ENCODE measurements at regions not wholly inside any gene's neighbourhood (a gene's known extent, or its start where the extent isn't known, plus 50 kb on each side); places are given as distances from the start of the nearest gene placed in this dataset.

DNA sequence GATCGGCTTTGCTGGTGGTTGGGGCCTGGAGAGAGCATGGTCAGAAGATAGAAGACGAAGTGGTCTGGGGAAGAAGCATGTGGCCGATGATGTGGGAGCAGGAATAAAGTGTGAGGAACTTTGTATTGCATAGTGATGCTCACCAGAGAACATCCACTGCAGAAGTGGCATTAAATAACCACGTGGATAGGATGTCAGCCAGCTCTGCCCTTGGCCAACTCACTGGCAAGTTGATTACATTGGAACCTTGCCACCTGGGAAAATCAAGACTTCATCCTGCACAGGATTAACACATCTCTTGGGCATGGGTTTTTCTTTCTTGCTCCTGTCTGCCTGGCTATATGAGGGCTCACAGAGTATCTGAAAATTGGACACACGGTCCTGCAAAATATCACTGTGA is 217.4 kb downstream of the DMRT2 start:
- no peaks in the 10 kb centered on the region for H3K4me1 Mint-ChIP-seq (ENCODE audit: low read depth)
- H3K36me3 Mint-ChIP-seq, result no peaks in the 10 kb centered on the region
- H3K9me3 Mint-ChIP-seq (ENCODE audit: low read depth), result no peaks in the 10 kb centered on the region
- H3K27ac Mint-ChIP-seq, result no peak overlapping the region
- H3K4me3 Mint-ChIP-seq, result no peak overlapping the region
- H3K27me3 Mint-ChIP-seq, result no peaks in the 10 kb centered on the region

DNA sequence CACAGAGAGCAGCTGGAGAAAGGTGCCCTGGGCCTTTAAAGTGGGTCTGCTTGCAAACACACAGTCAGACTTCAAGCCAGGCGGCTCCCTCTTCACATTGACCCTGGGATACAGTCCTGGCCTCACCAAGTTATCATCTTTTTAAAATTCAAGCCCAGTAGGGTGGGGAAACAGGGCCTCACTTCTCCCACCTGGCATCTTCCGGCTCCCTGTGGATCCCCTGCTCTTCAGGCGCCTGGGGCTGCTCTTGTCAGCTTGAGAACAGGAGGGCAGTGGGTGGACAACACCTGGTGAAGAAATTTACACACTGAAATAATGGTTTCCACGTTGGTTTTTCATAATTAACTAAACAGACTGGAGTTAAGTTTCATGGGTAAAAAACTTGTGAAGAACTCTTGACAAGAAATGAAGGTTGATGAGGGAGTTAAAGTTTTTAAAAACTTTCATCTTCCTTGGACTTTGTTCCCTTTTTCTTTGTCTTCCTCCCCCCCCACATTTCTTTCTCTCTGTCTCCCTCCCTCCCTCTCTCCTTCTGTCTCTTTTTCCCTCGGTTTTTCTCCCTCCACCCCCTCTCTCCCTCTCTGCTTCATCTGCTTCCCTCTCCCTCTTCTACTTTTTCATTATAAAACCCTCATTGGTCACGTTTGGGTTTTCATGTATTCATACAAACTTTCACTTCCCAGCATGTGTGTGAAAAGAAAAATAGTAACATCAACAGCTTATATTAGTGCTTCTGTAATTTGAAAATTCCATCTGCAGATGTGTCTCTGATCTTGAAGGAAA is 219.6 kb downstream of the DMRT2 start:
- no peaks in the 10 kb centered on the region for H3K27me3 Mint-ChIP-seq
- no peak overlapping the region for H3K27ac Mint-ChIP-seq
- H3K36me3 Mint-ChIP-seq, result no peaks in the 10 kb centered on the region
- H3K4me3 Mint-ChIP-seq, result no peak overlapping the region
- H3K9me3 Mint-ChIP-seq (ENCODE audit: low read depth), result no peaks in the 10 kb centered on the region
- no peaks in the 10 kb centered on the region for H3K4me1 Mint-ChIP-seq (ENCODE audit: low read depth)

DNA sequence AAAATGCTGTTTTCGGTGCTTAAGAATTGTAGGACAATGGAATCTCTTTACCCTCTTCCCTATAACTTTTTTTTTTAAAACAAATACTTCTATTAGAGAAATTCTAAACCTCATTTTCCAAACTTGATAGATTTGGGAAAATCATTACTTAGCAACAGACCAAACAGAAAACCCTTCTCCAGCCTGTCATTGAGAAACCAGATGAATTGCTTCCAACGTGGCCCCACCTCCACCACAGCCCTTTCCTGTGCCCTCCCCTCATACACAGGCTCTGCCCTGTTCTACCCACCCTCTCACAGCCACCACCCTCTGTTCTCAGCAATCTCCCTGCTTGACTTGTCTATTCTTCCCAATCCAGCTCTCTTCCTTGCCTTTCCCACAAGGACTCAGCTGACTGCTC is 221.2 kb downstream of the DMRT2 start:
- H3K4me1 Mint-ChIP-seq (ENCODE audit: low read depth), result no peaks in the 10 kb centered on the region
- H3K27ac Mint-ChIP-seq, result no peak overlapping the region
- H3K27me3 Mint-ChIP-seq, result no peaks in the 10 kb centered on the region
- H3K36me3 Mint-ChIP-seq, result no peaks in the 10 kb centered on the region
- H3K9me3 Mint-ChIP-seq (ENCODE audit: low read depth), result no peaks in the 10 kb centered on the region
- no peak overlapping the region for H3K4me3 Mint-ChIP-seq

DNA sequence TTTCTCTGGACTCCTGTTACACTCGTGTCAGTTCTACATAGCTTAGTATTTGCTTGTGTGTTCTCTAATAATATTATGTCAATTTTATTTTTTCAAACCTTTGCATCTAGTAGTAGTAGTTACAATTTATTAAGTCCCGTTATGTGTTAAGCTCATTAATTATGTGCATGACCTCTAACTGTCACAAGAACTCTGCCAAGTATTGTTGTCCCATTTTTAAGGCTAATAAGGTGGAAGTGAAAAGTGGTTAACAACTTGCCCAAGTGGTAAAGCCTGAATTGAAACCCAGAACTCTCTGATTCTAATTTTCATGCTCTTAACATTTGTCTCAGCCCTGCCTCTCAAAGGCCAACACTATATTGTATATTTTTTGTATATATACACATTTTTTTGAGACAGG is 221.6 kb downstream of the DMRT2 start:
- no peaks in the 10 kb centered on the region for H3K36me3 Mint-ChIP-seq
- H3K9me3 Mint-ChIP-seq (ENCODE audit: low read depth), result no peaks in the 10 kb centered on the region
- no peaks in the 10 kb centered on the region for H3K27me3 Mint-ChIP-seq
- no peak overlapping the region for H3K27ac Mint-ChIP-seq
- no peaks in the 10 kb centered on the region for H3K4me1 Mint-ChIP-seq (ENCODE audit: low read depth)
- H3K4me3 Mint-ChIP-seq, result no peak overlapping the region

DNA sequence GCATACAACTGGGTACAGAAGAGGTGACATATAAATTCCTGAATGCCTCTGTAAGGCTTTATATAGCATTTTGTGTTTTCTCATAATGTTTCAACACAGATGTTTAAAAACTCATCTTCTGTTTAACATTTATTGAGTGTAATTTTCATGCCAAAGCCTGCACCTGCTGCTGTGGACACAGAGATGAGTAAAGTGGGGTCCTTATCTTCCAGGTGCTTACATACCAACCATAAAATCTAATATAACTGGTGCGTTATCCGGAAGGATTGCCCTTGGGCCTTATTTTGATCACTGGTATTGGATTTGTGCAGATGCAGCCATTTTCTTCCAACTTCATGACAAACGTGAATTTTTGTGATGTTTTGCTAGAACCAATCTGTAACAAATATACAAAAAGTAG is 222.3 kb downstream of the DMRT2 start:
- H3K9me3 Mint-ChIP-seq (ENCODE audit: low read depth), result no peaks in the 10 kb centered on the region
- H3K36me3 Mint-ChIP-seq, result no peaks in the 10 kb centered on the region
- H3K27ac Mint-ChIP-seq, result no peak overlapping the region
- H3K27me3 Mint-ChIP-seq, result no peaks in the 10 kb centered on the region
- H3K4me1 Mint-ChIP-seq (ENCODE audit: low read depth), result no peaks in the 10 kb centered on the region
- H3K4me3 Mint-ChIP-seq, result no peak overlapping the region

DNA sequence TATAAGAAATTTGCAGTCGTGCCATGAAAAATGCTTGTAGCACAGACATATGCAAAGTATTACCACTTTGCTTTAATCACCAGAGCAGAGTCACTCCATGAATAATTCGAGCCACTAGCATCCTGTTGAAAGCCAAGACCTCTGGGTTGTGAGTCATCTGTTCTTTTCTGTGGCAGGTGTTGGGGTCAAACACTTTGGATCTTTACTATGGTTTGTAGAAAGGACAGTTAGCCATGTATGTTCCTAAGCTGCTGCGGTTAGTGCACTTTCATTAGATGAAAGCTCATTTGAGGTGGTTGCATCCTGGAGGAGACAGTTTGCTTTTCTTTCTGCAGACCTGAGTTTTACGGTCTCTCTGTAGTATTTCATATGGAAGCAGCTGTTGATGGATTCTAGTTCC is 223.7 kb downstream of the DMRT2 start:
- no peak overlapping the region for H3K4me3 Mint-ChIP-seq
- H3K4me1 Mint-ChIP-seq (ENCODE audit: low read depth), result no peaks in the 10 kb centered on the region
- no peaks in the 10 kb centered on the region for H3K9me3 Mint-ChIP-seq (ENCODE audit: low read depth)
- H3K27ac Mint-ChIP-seq, result no peak overlapping the region
- no peaks in the 10 kb centered on the region for H3K27me3 Mint-ChIP-seq
- H3K36me3 Mint-ChIP-seq, result no peaks in the 10 kb centered on the region

DNA sequence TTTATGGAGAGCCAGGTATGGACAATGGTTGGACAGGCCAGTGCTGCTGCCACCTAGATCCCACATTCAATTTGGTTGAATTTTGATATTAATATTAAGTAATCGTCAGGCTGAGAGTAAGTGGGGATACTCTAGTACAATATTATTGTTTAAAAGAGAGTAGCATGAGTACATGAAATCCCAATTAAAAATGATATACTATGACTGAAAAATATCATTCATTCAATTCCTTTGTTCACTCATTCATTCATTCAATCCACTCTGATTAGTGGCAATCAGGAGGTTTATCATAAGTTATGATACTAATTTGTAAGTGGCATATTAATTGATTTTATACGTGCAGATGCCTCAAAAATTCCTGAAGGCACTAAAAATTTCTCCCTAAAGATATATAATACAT is 224.2 kb downstream of the DMRT2 start:
- no peaks in the 10 kb centered on the region for H3K27me3 Mint-ChIP-seq
- no peaks in the 10 kb centered on the region for H3K9me3 Mint-ChIP-seq (ENCODE audit: low read depth)
- no peaks in the 10 kb centered on the region for H3K4me1 Mint-ChIP-seq (ENCODE audit: low read depth)
- no peaks in the 10 kb centered on the region for H3K36me3 Mint-ChIP-seq
- H3K4me3 Mint-ChIP-seq, result no peak overlapping the region
- H3K27ac Mint-ChIP-seq, result no peak overlapping the region

DNA sequence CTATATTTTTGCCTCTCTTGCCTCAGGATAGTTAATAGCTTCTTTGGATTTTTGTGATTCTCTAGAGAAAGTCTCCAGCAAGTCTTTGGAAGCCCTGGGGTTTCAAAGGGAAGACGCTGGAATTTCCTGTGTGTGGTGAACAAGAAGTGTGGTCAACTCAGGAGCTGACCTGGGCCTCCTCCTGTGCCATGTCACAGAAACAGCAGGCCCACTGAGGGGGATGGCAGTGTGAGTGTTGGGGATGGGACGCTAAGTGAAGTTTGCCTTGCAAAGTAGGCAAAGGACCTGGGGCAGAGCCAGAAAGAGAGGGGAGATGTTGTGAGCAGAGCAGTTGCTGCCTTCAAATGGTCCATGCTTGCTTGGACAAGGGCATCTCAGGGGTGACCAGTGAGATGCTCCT is 226.3 kb downstream of the DMRT2 start:
- Mint-ChIP-seq H3K27me3 (no peaks in the 10 kb centered on the region), H3K36me3 (no peaks in the 10 kb centered on the region), H3K4me3 (no peak overlapping the region), H3K4me1 (ENCODE audit: low read depth) (no peaks in the 10 kb centered on the region), H3K9me3 (ENCODE audit: low read depth) (no peaks in the 10 kb centered on the region), H3K27ac (no peak overlapping the region)

DNA sequence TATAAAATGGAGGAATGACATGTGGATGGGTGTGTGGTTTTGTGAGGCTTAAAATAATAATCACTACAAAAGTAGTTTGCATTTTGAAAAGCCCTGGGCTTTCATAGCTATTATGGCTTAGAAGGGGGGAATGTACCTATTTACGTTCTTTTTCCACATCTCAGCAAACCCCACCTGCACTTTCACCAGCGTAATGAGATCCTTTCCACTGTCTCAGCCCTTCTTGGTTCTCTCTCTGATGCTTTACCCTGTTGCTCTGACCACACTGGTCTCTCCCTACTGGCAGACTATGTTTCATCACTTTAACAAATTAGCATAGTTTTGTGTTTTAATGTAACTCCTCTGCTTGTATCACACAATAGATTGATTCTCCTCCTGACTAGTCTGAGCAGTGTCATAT is 234.6 kb downstream of the DMRT2 start:
- no peaks in the 10 kb centered on the region for H3K36me3 Mint-ChIP-seq
- H3K9me3 Mint-ChIP-seq (ENCODE audit: low read depth), result peaks cover 3% of the 10 kb centered on the region
- no peak overlapping the region for H3K4me3 Mint-ChIP-seq
- H3K27ac Mint-ChIP-seq, result no peak overlapping the region
- H3K27me3 Mint-ChIP-seq, result no peaks in the 10 kb centered on the region
- H3K4me1 Mint-ChIP-seq (ENCODE audit: low read depth), result no peaks in the 10 kb centered on the region

DNA sequence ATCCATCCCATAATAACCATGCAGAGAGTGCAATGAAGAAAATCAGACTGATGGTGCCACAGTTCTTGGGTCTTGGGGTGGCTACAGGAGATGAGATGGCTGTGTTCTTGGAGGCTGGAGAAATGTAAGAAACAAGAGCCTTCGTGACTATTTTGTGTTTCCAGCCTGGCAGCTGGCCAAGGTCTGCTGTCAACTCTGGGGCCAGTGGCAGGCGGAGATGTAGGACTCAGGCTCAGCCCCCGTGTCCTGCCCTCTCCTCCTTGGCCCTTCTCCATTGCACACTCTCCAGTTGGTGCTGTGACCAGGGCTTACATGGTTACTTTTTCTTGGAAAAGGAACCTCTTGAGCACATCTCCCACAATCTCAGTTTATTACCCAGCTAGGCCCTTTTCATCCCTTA is 235.4 kb downstream of the DMRT2 start:
- H3K27ac Mint-ChIP-seq, result no peak overlapping the region
- peaks cover 3% of the 10 kb centered on the region for H3K9me3 Mint-ChIP-seq (ENCODE audit: low read depth)
- no peaks in the 10 kb centered on the region for H3K4me1 Mint-ChIP-seq (ENCODE audit: low read depth)
- H3K36me3 Mint-ChIP-seq, result no peaks in the 10 kb centered on the region
- no peak overlapping the region for H3K4me3 Mint-ChIP-seq
- no peaks in the 10 kb centered on the region for H3K27me3 Mint-ChIP-seq

DNA sequence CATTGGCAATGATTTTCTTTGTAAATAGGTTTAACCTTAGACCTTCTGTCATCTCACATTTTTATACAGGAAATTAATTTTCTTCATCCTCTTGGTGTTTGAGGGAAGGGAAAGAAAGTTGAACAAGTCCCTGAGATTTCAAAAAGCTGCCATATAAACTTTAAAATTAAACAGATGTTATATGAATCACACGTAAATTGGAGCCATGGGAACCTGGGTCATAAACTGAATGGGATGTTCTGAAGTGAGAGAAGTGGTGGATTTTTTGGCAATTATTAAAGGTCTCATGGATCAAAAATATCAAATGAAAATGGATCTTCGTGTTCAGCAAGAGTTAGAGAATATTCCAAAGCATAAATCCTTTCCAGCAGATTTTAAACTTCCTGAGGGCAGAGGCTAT is 242.2 kb downstream of the DMRT2 start:
- Mint-ChIP-seq H3K9me3 (ENCODE audit: low read depth) (no peaks in the 10 kb centered on the region), H3K27me3 (peaks cover 2% of the 10 kb centered on the region), H3K4me1 (ENCODE audit: low read depth) (no peaks in the 10 kb centered on the region), H3K36me3 (no peaks in the 10 kb centered on the region), H3K4me3 (no peak overlapping the region), H3K27ac (no peak overlapping the region)

DNA sequence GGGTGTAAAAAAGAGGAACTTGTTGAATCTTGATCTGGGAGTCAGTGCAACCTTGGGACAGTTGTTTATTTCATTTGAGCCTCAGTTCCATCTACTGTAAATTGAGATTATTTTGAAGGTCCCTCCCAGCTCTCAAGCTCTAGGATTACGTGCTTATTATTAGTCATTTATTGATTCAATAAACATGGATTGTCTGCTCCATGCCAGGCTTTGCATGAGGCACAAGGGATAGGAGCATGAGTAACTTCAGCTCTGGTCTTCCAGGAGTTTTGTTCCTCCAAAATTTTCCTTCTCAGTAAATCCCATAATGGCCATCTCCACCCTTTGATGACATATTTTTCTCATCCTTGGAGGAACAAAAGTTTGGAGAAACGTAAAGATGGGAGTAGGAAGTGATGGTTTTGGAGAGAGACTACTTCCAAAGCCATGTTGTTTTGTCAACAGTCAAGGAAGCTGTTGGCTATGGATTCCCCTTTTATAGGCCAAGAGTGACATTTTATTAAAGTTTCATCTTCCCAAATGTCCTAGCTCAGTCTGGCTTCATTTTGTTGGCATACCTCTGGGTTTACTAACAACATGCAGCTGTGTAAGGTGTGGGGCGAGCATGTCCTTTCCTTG is 244.6 kb downstream of the DMRT2 start:
- Mint-ChIP-seq H3K27ac (no peak overlapping the region), H3K36me3 (no peaks in the 10 kb centered on the region), H3K9me3 (ENCODE audit: low read depth) (no peaks in the 10 kb centered on the region), H3K4me1 (ENCODE audit: low read depth) (no peaks in the 10 kb centered on the region), H3K27me3 (peaks cover 2% of the 10 kb centered on the region), H3K4me3 (no peak overlapping the region)

DNA sequence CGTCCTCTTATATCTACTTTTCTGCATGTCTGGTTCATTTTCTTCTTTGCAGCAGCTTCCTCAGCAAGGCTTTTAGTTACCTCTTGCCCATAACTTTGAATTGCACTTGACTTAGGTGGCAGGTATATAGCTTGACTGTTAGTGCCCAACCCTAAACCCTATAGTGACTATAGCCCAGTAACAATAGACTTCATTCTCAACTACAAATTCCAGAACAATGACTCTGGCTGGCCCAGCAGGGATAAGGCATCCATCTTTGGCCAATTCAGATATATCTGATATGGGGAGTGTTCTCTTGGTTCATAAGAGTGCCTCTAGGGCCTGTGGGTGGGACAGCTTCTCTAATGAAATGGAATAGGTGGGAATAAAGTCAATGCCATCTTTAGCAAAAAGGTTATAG is 246.2 kb downstream of the DMRT2 start:
- H3K36me3 Mint-ChIP-seq, result no peaks in the 10 kb centered on the region
- H3K4me3 Mint-ChIP-seq, result no peak overlapping the region
- H3K27me3 Mint-ChIP-seq, result peaks cover 2% of the 10 kb centered on the region
- no peaks in the 10 kb centered on the region for H3K4me1 Mint-ChIP-seq (ENCODE audit: low read depth)
- no peaks in the 10 kb centered on the region for H3K9me3 Mint-ChIP-seq (ENCODE audit: low read depth)
- no peak overlapping the region for H3K27ac Mint-ChIP-seq

DNA sequence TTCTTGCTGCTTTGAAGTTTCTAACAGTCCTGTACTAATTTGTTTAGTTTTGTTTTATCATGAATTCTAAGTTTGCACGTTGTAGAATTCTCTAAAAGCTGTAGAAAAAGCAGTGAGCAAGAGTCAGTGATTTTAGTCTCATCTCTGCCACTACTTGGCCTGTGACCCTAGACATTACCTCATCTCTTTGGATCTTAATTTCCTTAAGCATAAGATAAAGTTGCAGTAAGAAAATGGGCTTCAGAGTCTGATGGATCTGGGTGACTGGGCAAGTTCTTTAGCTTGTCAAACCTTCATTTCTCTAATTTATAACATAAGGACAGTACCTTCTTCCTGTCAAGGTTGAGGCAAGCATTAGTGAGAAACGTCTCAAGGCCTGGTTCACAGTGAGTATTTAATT is 247.9 kb downstream of the DMRT2 start:
- Mint-ChIP-seq H3K27me3 (peaks cover 2% of the 10 kb centered on the region), H3K4me1 (ENCODE audit: low read depth) (no peaks in the 10 kb centered on the region), H3K36me3 (no peaks in the 10 kb centered on the region), H3K9me3 (ENCODE audit: low read depth) (no peaks in the 10 kb centered on the region), H3K27ac (no peak overlapping the region), H3K4me3 (no peak overlapping the region)

DNA sequence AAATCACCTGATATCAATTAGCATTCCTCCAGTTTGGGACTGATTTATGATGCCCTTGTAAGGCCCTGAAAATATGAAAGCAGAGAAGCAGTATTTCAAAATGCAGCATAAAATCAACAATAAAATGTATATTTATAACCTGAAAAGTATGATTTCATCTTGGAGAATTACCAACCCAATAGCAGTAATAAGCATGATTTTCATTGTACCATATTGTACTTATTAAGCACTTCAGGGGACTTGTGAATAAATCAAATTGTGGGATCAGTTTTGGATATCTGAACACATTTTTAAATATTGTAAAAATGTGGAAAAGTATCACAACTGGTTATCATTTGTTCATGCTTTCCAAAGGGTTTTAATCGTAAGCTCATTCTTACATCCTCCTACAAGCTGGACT is 250.8 kb downstream of the DMRT2 start:
- H3K9me3 Mint-ChIP-seq (ENCODE audit: low read depth), result no peaks in the 10 kb centered on the region
- no peaks in the 10 kb centered on the region for H3K4me1 Mint-ChIP-seq (ENCODE audit: low read depth)
- H3K27me3 Mint-ChIP-seq, result peaks cover 7% of the 10 kb centered on the region
- H3K27ac Mint-ChIP-seq, result no peak overlapping the region
- no peak overlapping the region for H3K4me3 Mint-ChIP-seq
- H3K36me3 Mint-ChIP-seq, result no peaks in the 10 kb centered on the region

DNA sequence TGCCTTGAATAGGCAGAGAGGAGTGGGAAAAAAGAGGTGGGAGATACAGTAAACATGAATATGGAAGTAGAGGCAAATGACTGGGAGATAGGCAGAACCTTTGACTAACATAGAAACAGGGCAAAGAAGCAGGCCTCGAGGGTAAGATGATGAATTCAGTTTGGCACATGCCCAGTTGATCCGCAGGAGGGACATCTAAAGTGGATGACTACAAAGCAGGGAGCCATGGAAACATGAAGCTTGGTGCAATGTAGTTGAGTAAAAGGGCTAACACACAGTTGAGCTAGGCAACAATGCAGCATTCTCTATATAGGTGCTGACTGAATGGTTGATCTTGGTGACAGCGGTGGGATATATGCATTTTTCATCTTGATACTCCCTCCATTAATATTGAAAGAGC is 253.8 kb downstream of the DMRT2 start:
- H3K27me3 Mint-ChIP-seq, result peaks cover 5% of the 10 kb centered on the region
- no peak overlapping the region for H3K4me3 Mint-ChIP-seq
- H3K4me1 Mint-ChIP-seq (ENCODE audit: low read depth), result no peaks in the 10 kb centered on the region

More for the DNA sequence above, 253.8 kb downstream of the DMRT2 start:
- H3K27ac Mint-ChIP-seq, result no peak overlapping the region
- no peaks in the 10 kb centered on the region for H3K36me3 Mint-ChIP-seq
- no peaks in the 10 kb centered on the region for H3K9me3 Mint-ChIP-seq (ENCODE audit: low read depth)
